ENCODE measurements at regions not wholly inside any gene's neighbourhood (a gene's known extent, or its start where the extent isn't known, plus 50 kb on each side); places are given as distances from the start of the nearest gene placed in this dataset.

DNA sequence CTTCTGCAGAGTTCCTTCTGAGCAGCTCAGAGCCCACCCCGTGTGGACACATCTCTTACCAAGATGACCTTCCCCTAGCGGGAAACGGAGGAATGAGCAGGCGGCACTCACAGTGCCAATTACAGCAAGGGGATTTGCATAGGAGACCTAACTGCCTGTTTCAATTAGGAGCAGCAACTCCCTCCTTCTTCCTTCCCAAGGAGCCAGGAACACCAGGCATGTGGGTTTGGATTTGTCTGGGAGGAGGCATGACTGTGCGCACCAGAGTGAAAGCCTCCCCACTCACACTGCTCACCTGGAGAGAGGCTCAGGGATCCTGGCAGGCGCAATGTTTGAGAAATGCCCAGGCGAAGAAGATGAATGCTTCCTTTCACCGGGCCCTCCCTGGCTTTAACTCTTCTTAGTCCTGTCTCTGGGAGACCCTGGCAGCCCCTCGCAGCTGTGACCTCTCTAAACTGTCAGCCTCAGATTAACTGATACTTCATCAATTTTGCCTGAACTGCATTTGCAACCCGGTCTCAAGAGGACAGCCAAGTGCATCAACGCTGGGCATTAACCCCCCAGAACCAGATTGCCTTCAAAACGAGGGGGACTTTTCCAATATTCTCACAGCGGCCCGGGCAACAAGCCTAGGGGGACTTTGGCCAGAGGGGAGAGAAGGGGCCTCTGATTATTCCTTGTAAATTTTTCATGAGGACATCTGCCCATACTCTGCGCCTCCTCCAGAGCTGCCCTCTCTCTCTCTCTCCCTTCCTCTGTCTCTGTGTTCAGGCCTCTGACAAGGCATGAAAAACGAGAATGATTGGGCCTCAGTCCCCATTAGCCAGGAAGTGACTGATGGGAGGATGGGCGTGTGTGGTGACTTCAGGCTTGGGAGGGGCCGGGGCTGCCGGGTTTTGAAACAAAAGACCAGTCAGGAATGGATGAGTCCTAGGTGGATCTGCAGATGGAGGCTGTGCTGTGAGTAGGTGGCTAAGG, 93.8 kb downstream of the CMPK2 start:
- no peak for DNase-seq

DNA sequence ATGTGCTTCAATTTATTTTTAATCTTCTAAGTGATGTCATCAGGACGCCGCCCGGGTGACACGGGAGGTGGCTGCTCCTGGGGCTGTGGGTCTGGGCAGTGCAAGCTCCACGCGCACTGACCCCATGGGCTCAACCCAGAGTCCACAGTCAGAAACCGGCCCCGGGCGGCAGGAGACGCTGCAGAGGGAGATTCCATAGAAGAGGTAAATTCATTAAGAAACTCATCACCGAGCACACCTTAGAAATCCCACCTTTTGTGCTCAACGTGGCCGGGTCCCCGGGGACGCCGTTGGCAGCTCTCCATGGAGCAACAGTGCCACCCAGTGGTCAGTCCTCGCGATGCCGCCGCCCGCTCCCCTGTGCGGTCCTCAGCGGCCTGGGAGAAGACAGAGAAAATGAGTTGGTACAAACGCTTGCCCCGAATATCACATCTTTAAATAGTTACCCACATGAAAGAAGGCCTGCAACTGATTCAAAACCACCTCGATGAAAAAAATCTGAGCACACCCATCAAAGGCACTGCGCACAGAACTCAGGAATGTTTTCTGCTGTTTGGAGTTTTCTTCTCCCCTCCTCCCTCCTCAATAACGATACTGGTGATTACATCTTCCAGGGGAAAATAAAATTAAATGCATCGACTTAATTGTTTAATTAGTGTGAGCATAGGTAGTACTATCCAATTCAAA, 92.6 kb downstream of the CMPK2 start:
- DNase-seq = peak; percentile 74

DNA sequence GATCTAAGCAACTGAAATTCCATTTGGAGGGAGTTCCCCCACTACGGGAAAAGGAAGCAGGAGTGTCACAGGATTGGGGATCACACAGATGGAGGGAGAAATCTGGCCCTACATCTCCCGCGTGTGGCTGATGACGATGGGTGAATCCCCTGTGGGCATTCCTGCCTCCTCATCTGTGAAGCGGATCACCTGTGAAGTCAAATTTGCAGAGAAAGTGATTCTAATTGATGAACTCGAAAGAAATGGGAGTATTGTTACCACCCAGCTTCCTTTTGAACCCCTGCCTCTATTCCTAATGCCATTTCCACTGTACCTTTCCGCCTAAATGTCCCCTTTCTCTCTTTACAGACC, 92.0 kb downstream of the CMPK2 start:
- DNase-seq = no peak

DNA sequence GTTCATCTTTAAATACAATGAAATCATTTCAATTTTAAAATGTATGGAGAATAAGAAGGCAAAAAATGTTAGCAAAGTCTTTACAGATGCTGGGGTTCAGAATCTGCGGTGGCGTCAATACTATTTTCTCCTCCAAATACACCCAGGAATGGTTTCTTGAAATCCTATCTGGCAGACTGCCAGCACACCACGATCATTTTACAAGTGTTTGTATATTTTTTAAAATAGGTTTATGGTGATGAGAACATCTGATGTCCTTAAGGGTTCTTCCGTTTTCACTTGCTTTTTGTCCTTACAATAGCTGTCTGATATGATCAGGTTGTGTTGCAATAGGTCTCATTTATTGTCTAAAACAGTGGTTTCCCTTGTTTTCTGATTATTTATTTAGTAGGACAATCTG, 89.6 kb downstream of the CMPK2 start:
- no peak for DNase-seq

DNA sequence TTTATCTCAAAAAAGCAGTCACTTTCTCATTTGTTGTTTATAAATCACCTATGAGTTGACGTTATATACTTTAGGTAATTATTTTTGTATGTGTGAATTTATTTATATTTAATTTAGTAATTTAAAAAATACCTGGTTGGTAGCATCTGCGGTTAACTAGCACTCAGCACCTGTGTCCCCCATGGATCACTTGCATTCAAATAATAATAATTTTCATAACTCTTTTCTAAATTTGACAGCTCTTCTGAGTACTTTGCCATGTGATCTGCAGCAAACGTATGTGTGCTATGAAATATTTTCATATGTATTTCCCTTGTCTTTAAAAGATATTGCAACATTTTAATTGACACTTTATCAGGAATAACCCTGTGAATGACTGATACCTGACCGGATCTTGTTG, 88.1 kb downstream of the CMPK2 start:
- DNase-seq = no peak

DNA sequence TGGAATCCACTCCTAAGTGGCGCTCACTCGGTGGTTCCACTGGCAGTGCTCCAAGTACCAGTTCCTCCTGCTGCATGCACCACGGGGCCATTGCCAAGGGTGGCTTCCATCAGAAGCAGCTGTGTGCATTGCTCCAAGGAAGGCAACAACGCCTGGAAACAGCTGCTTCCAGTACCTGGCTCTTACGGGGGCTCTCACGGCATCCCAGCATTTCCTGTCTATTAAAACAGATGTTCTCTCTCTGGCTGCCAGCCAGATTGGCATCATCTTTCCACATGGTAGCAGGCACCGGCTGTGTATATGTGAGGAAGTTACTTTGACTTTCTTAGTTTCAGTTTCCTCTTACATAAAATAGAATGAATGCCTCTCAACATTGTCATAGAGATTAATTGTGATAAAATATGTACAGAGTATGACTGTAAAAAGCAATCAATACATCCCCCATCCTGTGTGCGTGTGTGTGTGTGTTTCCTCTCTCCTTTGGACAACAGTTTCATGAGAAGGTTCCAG, 84.9 kb downstream of the CMPK2 start:
- peak; percentile 2 for DNase-seq

DNA sequence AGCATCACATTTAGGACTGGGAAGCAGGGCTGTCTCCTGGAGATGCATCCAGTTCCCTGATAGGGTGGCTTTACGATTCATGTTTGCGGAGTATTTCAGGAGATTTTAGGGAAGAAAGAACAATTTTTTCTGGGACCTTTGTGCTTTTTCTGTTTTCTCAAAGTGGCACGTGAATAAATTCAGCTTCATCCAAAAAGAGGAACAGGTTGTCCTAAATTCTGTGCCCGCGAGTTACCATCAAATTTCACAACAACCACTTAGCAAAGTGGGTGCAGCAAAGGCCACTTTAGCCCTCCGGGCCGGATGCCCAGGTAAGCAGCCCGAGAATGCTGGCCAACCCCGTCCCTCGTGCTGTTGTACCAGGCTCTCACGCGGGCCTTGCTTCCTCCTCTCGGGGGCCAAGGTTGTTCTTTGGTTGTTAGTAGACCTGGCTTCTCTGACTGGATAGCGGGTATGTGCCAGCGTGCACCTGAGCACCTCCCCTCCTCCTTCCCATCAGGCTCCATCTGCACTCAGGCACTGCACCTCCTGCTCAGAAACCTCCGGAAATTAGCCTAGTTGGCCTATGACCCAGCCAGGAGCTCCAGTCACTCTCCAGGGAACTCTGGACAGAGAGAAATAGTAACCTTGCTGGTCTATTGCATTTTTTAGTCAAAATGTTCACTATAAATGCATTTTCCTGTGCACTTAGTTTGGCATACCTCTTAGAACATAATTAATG, 83.0 kb downstream of the CMPK2 start:
- DNase-seq = no peak

DNA sequence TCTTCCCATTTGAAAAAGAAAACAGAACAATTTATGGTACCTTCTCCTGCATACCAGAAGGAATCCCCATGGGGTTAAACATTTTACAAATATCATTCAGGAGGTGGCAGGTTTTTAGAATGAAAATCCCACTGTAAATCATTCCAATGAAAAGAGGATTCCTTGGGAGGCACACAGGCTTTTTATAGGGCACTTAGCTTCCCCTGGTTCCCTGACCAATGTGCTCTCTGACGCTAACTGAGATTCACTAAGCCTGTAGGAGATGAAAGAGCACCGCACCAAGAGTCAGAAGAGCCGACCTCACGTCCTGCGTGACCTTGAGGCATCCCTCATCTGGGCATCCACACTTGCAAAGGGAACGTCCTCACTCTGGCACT, 82.5 kb downstream of the CMPK2 start:
- DNase-seq = no peak

DNA sequence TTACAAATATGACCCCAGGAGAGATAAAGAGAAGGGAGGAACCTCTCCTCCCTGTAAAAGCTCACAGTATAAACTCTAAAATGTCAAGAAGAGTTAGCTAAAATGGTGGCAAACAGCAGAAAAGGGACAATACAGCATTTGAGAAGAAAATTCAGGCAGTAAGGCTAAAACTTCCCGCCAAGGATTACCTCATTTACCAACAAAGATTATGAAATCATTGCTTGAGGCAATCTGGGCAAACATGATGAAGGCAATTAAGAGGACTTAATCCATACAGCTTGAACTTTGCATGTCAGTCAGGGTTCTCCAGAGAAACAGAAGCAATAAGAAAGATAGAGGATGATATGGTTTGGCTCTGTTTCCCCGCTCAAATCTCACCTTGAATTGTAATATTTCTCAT, 81.4 kb downstream of the CMPK2 start:
- DNase-seq = no peak

DNA sequence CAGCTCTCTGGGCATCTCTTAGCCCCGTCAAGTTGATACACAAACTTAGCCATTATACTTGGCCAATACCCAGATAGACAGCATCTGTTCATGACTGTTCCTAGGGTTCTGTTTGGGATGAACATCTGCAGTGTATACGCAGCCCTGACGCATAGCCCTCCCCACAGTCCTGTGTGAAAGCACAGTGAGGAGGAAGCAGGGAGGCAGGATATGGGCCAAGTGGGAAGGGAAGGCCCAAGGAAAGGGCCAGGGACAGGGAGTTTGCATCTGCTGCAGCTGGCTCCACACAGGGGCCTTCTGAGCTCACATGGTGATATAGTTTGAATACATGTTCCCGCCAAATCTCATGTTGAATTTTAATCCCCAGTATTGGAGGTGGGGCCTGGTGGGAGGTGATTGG, 80.2 kb downstream of the CMPK2 start:
- no peak for DNase-seq

DNA sequence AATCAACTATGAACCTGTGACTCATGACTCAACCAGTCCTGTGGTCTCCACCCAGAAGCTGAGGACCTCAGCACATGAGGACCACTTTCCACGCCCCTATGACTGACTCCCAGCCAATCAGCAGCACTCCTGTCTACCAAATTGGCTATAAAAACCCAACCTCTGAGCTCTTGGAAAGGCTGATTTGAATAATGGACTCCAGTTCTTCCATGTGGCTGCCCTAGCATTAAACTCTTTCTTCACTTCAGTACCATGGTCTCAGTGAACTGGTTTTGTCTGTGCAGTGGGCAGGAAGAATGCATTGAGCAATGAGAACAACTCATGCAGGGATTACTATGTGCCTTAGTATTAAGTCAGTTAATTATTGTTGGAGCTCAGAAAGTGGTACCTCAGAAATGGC, 78.3 kb downstream of the CMPK2 start:
- DNase-seq = no peak

DNA sequence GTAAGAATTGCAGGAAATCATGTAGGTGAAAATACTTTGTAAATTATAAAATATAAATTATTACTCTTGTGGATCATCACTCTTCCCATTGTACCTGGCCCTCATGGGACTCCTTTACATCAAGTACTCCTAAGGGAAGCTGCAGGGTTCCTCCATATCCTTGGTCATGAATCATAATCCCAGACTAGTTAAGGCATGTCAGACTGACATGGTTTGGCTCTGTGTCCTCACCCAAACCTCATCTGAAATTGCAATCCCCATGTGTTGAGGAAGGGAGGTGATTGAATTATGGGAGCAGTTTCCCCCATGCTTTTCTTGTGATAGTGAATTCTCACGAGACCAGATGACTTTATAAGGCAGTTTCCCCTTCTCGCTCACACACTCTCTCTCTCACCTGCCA, 77.1 kb downstream of the CMPK2 start:
- no peak for DNase-seq

DNA sequence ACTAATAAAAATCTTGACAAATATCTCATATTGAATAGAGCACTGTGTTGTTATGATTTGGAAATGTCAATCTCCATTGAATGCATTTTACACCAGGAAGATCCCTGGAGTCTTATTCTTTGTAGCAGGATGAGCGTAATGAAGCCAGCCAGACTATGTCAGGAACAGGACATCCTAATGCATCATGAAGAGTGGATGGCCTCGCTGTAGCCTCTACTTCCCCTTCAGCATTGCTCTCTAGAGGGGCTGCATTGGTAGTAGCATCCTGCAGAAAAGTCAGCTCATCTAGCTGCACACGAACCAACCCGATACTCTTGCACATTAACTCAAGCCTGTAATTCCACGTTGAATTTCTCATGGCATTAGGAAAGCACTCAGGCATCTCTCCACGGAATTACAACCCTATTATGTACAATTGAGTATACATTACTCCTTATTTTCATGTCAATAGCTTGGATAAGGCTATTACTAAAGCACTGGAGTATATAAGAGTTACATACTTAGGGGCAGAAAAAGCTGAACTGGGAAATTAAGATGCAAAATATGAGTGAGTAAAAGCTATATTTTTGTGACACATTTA, 76.1 kb downstream of the CMPK2 start:
- no peak for DNase-seq

DNA sequence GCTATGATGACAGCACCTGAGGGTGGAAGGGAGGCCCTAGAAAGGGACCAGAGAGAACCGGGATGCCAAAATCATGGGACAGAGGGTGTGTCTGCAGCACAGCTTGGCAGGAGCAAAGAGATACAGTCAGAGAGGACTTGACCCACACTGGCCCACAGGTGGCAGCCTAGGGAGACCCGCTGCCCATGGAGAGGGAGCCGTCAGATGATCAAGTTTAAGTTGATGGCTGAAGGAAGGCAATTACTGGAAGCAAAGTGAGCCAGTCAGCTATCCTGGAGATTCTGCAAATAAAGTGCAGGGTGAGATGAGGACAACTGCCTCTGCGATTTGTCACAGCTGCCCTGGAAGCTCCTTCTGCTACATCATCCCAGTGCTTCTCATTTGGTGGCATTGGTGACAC, 74.0 kb downstream of the CMPK2 start:
- DNase-seq = no peak

DNA sequence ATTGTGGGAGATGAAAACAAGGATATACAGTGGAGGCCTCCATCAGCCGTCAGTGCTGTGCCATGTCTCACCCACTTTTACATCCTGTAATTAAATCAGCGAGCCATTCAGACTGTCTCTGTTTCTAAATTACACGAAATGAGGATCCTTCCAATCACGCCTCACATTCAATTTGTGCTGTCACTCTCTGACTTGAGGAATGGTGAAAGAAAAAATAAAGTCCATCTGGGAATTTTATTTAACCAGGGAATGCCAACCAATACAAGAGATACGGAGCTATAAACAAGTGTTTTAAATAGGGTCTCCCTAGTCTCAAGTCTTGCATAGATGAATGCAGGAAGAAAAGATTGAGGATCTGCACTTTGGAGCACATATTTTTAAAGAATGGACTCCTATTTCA, 72.8 kb downstream of the CMPK2 start:
- no peak for DNase-seq

DNA sequence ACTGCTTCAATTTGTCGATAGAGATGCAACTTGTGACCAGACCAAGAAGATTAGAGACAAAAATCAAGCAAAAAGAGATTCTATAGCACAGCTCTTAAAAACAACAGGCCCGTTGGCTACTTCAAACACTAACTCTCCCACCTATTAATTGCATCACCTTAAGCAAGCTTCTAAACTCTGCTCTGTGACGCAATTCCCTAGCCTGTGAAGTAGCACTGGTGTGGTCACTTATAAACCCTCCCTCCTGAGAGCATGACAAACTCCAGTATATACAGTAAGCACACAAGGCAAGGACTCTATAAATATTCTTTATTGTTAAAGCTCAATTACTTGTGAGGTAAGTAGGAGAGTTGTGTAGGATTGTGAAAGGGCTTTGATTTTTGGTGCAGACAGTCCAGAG, 72.3 kb downstream of the CMPK2 start:
- DNase-seq = no peak

DNA sequence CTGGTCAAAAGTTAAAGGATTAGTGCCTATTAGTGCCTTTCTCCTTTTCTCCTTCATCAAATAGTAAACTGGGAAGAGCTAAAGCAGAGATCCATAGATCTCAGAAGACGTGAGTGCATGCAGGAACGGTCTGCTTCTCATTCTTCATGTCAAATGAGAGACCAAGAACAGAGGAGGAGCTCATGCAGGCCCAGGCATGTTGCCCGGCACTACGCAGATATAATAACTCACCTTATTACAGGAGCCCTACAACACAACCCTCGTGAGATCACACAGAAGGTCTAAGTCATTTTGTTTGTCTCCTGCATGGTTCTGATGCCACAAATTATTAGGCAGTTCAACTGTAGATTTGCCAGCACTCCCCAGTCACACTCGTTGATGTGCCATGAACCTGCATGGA, 71.8 kb downstream of the CMPK2 start:
- no peak for DNase-seq

DNA sequence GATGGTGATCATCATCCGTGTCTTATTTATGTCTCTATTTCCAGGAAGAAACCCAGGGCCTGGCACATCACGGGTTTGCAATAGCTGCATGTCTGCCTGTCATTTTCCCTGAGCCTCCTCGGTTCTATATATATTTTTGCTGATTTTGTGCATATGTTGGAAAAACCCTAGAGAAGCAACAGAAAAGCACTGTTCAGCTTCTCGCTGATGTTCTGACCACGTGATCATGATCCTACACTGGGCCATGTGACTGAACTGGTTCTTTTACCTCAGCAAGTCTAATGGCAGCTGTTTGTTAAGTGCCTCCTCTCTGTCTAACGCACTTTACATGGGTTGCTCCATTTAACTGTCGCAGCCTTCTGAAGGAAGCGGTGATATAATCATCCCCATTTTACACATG, 71.3 kb downstream of the CMPK2 start:
- DNase-seq = no peak

All from activated naive CD4-positive, alpha-beta T cell treated with Interleukin-2 at 50 U/mL for 16 hours (primary cell).